HCT116 (cell line): ENCODE measurements at regions not wholly inside any gene's neighbourhood (a gene's known extent, or its start where the extent isn't known, plus 50 kb on each side); places are given as distances from the start of the nearest gene placed in this dataset.

Source experiments
- ATAC-seq: fragments of 200-7000 bp; cut with Tn5 transposase; 2 replicates; pipeline ENCODE4 v1.9.1; 2020; ENCODE audit warnings: mild to moderate bottlenecking, moderate library complexity
- BruUV-seq: library from RNA; stranded (reverse); fragments of 400-500 nt; replicated peaks from 2 replicates; lab custom pipeline; 2021; lab: Mats Ljungman, UMichigan
- CTCF ChIA-PET: fragments of 300-600 bp; sonication (Branson Sonifier 250); formaldehyde crosslinking; loops from one replicate; lab custom pipeline; 2021; ENCODE audit warnings: antibody characterized with exemption; lab: Charles Lee
- POLR2A ChIA-PET: fragments of 300-600, 350-600 bp; sonication (Branson Sonifier 250); formaldehyde crosslinking; loops from one replicate; lab custom pipeline; 2021; ENCODE audit warnings: antibody characterized with exemption; lab: Charles Lee
- RAD21 ChIA-PET, 2 experiments: fragments of 300-600 bp; sonication (Branson Sonifier 250); formaldehyde crosslinking; loops; one replicate each; lab custom pipeline; 2023; ENCODE audit warnings: low total read pairs in 2 of 2; ENCODE audit not compliant: uncharacterized antibody in 2 of 2, unreplicated experiment in 2 of 2, low non-redundant PET in 1 of 2; lab: Charles Lee
- DNase-seq: peaks from one replicate; pipeline ENCODE4 v3.0.0-alpha.2; 2010; ENCODE audit warnings: low read depth, low spot score
- H2AFZ ChIP-seq: fragments of 200-600 bp; shearing (Covaris generic), sonication (generic); 2 replicates; pipeline ENCODE4 v1.6.1; 2017; ENCODE audit warnings: low read depth, mixed run types, mixed read lengths, antibody characterized with exemption, low read length; ENCODE audit not compliant: poor library complexity, severe bottlenecking
- H3K27ac ChIP-seq: 2 replicates; pipeline ENCODE4 v1.5.1; 2012; ENCODE audit warnings: low read depth, low read length
- H3K27me3 ChIP-seq: fragments of 200-600 bp; sonication (generic); 2 replicates; pipeline ENCODE4 v1.6.1; 2016; ENCODE audit warnings: mixed run types, low read length, mixed read lengths; ENCODE audit not compliant: insufficient read depth
- H3K36me3 ChIP-seq, 2 experiments: fragments of 200-500 bp in 1 of 2; fragments of 200-600 bp in 1 of 2; sonication (Bioruptor generic) in 1 of 2; sonication (generic) in 1 of 2; 2 replicates each; pipeline versions ENCODE4 v1.5.1 to v1.6.1; 2014 to 2016; ENCODE audit warnings: low read length in 2 of 2, inconsistent platforms in 1 of 2, mixed read lengths in 1 of 2, mixed run types in 1 of 2; ENCODE audit not compliant: insufficient read depth in 2 of 2, control insufficient read depth in 1 of 2
- H3K4me1 ChIP-seq, 2 experiments: fragments of 200-600 bp in 1 of 2; sonication (generic) in 1 of 2; 2 replicates each; pipeline versions ENCODE4 v1.5.1 to v1.6.1; 2012 to 2017; ENCODE audit warnings: low read length in 2 of 2, inconsistent platforms in 1 of 2, mild to moderate bottlenecking in 1 of 2, mixed read lengths in 1 of 2, mixed run types in 1 of 2, moderate library complexity in 1 of 2; ENCODE audit not compliant: insufficient read depth in 2 of 2, control insufficient read depth in 1 of 2
- H3K4me2 ChIP-seq: fragments of 200-600 bp; sonication (generic); 2 replicates; pipeline ENCODE4 v1.6.1; 2017; ENCODE audit warnings: mixed run types, low read length, mixed read lengths
- H3K4me3 ChIP-seq, 2 experiments: fragments of 200-600 bp in 1 of 2; sonication (generic) in 1 of 2; replicated peaks in 1 of 2; 2 replicates each; pipeline ENCODE4 v1.5.1; 2011 to 2016; ENCODE audit warnings: low read length in 2 of 2, control low read depth in 1 of 2, low read depth in 1 of 2, mild to moderate bottlenecking in 1 of 2, mixed read lengths in 1 of 2, mixed run types in 1 of 2
- H3K79me2 ChIP-seq: fragments of 200-600 bp; sonication (generic); 2 replicates; pipeline ENCODE4 v1.6.1; 2017; ENCODE audit warnings: mild to moderate bottlenecking, mixed run types, low read length, moderate library complexity, mixed read lengths; ENCODE audit not compliant: insufficient read depth
- H3K9ac ChIP-seq: fragments of 200-600 bp; sonication (generic); 2 replicates; pipeline ENCODE4 v1.6.1; 2016; ENCODE audit warnings: low read length, mixed read lengths
- H3K9me2 ChIP-seq: fragments of 200-600 bp; sonication (generic), shearing (Covaris generic); 2 replicates; pipeline ENCODE4 v1.6.1; 2017; ENCODE audit warnings: mixed run types, mild to moderate bottlenecking, moderate library complexity; ENCODE audit not compliant: insufficient read depth
- H3K9me3 ChIP-seq, 2 experiments: fragments of 200-500 bp in 1 of 2; fragments of 200-600 bp in 1 of 2; sonication (Bioruptor generic) in 1 of 2; sonication (generic) in 1 of 2; 2 replicates each; pipeline ENCODE4 v1.6.1; 2014 to 2017; ENCODE audit warnings: low read length in 2 of 2, mixed read lengths in 2 of 2, inconsistent platforms in 1 of 2, low read depth in 1 of 2, mild to moderate bottlenecking in 1 of 2, mixed run types in 1 of 2, moderate library complexity in 1 of 2; ENCODE audit not compliant: control insufficient read depth in 1 of 2, insufficient read depth in 1 of 2
- H4K20me1 ChIP-seq: fragments of 200-600 bp; sonication (generic), shearing (Covaris generic); 2 replicates; pipeline ENCODE4 v1.6.1; 2017; ENCODE audit warnings: mixed run types, mild to moderate bottlenecking, moderate library complexity; ENCODE audit not compliant: insufficient read depth
- ATF3 ChIP-seq: IDR thresholded peaks from 2 replicates; pipeline ENCODE4 v1.6.1; 2012
- CBX3 ChIP-seq: IDR thresholded peaks from 2 replicates; pipeline ENCODE4 v1.6.1; 2012; ENCODE audit warnings: low read depth
- CEBPB ChIP-seq: IDR thresholded peaks from 2 replicates; pipeline ENCODE4 v1.6.1; 2012; ENCODE audit warnings: low read depth
- EGR1 ChIP-seq: IDR thresholded peaks from 2 replicates; pipeline ENCODE4 v1.6.1; 2012; ENCODE audit warnings: low read depth
- ELF1 ChIP-seq: IDR thresholded peaks from 2 replicates; pipeline ENCODE4 v1.6.1; 2012; ENCODE audit warnings: low read depth, borderline replicate concordance
- EZH2 ChIP-seq: fragments of 200-600 bp; sonication (generic); IDR thresholded peaks from 2 replicates; pipeline ENCODE4 v1.6.1; 2017; ENCODE audit warnings: antibody characterized with exemption, mixed run types
- EZH2phosphoT487 ChIP-seq: fragments of 200-600 bp; IDR thresholded peaks from 2 replicates; pipeline ENCODE4 v1.6.1; 2018; ENCODE audit warnings: antibody characterized with exemption, borderline replicate concordance
- FOSL1 ChIP-seq: IDR thresholded peaks from 2 replicates; pipeline ENCODE4 v1.6.1; 2012; ENCODE audit warnings: low read depth
- POLR2A ChIP-seq: IDR thresholded peaks from 2 replicates; pipeline ENCODE4 v1.7.0; 2011; ENCODE audit warnings: borderline replicate concordance; ENCODE audit not compliant: insufficient read depth, insufficient read length; ENCODE audit errors: extremely low read depth
- POLR2AphosphoS5 ChIP-seq: IDR thresholded peaks from 2 replicates; pipeline ENCODE4 v1.6.1; 2011; ENCODE audit warnings: mild to moderate bottlenecking, low read depth, low read length, moderate library complexity
- RAD21 ChIP-seq: IDR thresholded peaks from 2 replicates; pipeline ENCODE4 v1.6.1; 2012; ENCODE audit warnings: low read depth, mild to moderate bottlenecking
- REST ChIP-seq: IDR thresholded peaks from 2 replicates; pipeline ENCODE4 v1.6.1; 2012; ENCODE audit warnings: low read depth
- SIN3A ChIP-seq: IDR thresholded peaks from 2 replicates; pipeline ENCODE4 v1.6.1; 2012; ENCODE audit warnings: low read depth
- SP1 ChIP-seq: IDR thresholded peaks from 2 replicates; pipeline ENCODE4 v1.6.1; 2012; ENCODE audit warnings: low read depth
- SRF ChIP-seq: IDR thresholded peaks from 2 replicates; pipeline ENCODE4 v1.6.1; 2012; ENCODE audit warnings: low read depth
- TCF7L2 ChIP-seq: IDR thresholded peaks from 2 replicates; pipeline ENCODE4 v1.7.0; 2011; ENCODE audit warnings: borderline replicate concordance, inconsistent platforms; ENCODE audit not compliant: insufficient read depth, insufficient read length; ENCODE audit errors: extremely low read depth
- YY1 ChIP-seq: IDR thresholded peaks from 2 replicates; pipeline ENCODE4 v1.6.1; 2011; ENCODE audit warnings: low read length, low read depth, moderate library complexity, mild to moderate bottlenecking; ENCODE audit not compliant: insufficient replicate concordance; ENCODE audit errors: extremely low read depth
- ZFX ChIP-seq: fragments of 450-650 bp; IDR thresholded peaks from 2 replicates; pipeline ENCODE4 v1.6.1; 2017
- intact Hi-C: fragments of 100-400 bp; cut with micrococcal nuclease; formaldehyde crosslinking; loops from 2 replicates; pipeline ENCODE4 v1.10.0; 2022
- TF ChIP-seq, protein P1 (sequence below), 3 experiments: fragments of 200-600 bp in 1 of 3; sonication (generic) in 1 of 3; IDR thresholded peaks in 2 of 3; conservative IDR thresholded peaks in 1 of 3; 2 replicates each; pipeline ENCODE4 v1.5.1; 2012 to 2017; ENCODE audit warnings: low read depth in 2 of 3, low read length in 2 of 3, antibody characterized with exemption in 1 of 3, borderline replicate concordance in 1 of 3, control low read depth in 1 of 3, mild to moderate bottlenecking in 1 of 3, mixed read lengths in 1 of 3, mixed run types in 1 of 3, moderate library complexity in 1 of 3; ENCODE audit not compliant: insufficient read depth in 1 of 3
- TF ChIP-seq, protein P2 (sequence below): IDR thresholded peaks from 2 replicates; pipeline ENCODE4 v1.6.1; 2012

- TF ChIP-seq EGR1 (no peak), CEBPB (no peak), ATF3 (no peak), POLR2A (no peak), ELF1 (no peak), RAD21 (no peak), ZFX (no peak), EZH2phosphoT487 (no peak)
Measured at GRCh38 chr11:32266601-32267000, 168.7 kb downstream of the WT1 start (continued).

GRCh38 chr11:32267679-32268187 is 167.6 kb downstream of the WT1 start:
- Histone ChIP-seq H3K9ac (no peak overlapping the region), H3K4me2 (no peak overlapping the region), H2AFZ (no peak overlapping the region), H3K27ac (no peak overlapping the region), H3K4me1 (no peaks in the 10 kb centered on the region), H3K27me3 (no peaks in the 10 kb centered on the region; the same call in 1 of the 2 replicates), H3K36me3 (no peaks in the 10 kb centered on the region), H4K20me1 (no peaks in the 10 kb centered on the region), H3K4me3 (no peak overlapping the region), H3K9me3 (no peaks in the 10 kb centered on the region), H3K79me2 (no peaks in the 10 kb centered on the region), H3K9me2 (no peaks in the 10 kb centered on the region)
- intact Hi-C loops, result no loop called here
- TF ChIP-seq FOSL1 (no peak), REST (no peak), YY1 (no peak), POLR2AphosphoS5 (no peak), RAD21 (no peak), EZH2phosphoT487 (no peak), CEBPB (no peak), ZFX (no peak), CBX3 (no peak), SP1 (no peak), TCF7L2 (no peak), EZH2 (no peak), SRF (no peak), POLR2A (no peak), SIN3A (no peak)
- TF ChIP-seq, protein P1, sequence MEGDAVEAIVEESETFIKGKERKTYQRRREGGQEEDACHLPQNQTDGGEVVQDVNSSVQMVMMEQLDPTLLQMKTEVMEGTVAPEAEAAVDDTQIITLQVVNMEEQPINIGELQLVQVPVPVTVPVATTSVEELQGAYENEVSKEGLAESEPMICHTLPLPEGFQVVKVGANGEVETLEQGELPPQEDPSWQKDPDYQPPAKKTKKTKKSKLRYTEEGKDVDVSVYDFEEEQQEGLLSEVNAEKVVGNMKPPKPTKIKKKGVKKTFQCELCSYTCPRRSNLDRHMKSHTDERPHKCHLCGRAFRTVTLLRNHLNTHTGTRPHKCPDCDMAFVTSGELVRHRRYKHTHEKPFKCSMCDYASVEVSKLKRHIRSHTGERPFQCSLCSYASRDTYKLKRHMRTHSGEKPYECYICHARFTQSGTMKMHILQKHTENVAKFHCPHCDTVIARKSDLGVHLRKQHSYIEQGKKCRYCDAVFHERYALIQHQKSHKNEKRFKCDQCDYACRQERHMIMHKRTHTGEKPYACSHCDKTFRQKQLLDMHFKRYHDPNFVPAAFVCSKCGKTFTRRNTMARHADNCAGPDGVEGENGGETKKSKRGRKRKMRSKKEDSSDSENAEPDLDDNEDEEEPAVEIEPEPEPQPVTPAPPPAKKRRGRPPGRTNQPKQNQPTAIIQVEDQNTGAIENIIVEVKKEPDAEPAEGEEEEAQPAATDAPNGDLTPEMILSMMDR (IDR thresholded peaks at IDR 0.05 in 2 of 3, conservative IDR thresholded peaks at IDR 0.05 in 1 of 3; ENCODE audit: borderline replicate concordance in 1 of 3, insufficient read depth in 1 of 3, low read depth in 2 of 3, low read length in 2 of 3), result no peak
- TF ChIP-seq, protein P2, sequence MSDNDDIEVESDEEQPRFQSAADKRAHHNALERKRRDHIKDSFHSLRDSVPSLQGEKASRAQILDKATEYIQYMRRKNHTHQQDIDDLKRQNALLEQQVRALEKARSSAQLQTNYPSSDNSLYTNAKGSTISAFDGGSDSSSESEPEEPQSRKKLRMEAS, result no peak
- ChIA-PET POLR2A (no interaction called here), CTCF (no interaction called here), RAD21 (no interaction called here)
- DNase-seq (no peak), ATAC-seq (no peak)
- no TSS peak for BruUV-seq
